HepG2 (cell line): ENCODE measurements at regions not wholly inside any gene's neighbourhood (a gene's known extent, or its start where the extent isn't known, plus 50 kb on each side); places are given as distances from the start of the nearest gene placed in this dataset.

Experiments used
- ATF4 ChIP-seq, 2 experiments: fragments of 450-650 bp in 1 of 2; sonication (generic) in 1 of 2; formaldehyde crosslinking; IDR thresholded peaks; 2 replicates each; pipeline versions ENCODE4 v1.5.0 to v1.8.0; 2020 to 2022; ENCODE audit warnings: mild to moderate bottlenecking in 1 of 2, missing genetic modification reagents in 1 of 2
- DPF2 ChIP-seq: sonication (generic); formaldehyde crosslinking; IDR thresholded peaks from 2 replicates; pipeline ENCODE4 v1.4.0; 2020; ENCODE audit warnings: mild to moderate bottlenecking, low read depth, missing genetic modification reagents, borderline replicate concordance
- FOXM1 ChIP-seq: sonication (generic); formaldehyde crosslinking; IDR thresholded peaks from 2 replicates; pipeline ENCODE4 v1.5.0; 2020; ENCODE audit warnings: missing genetic modification reagents
- GLI4 ChIP-seq: sonication (generic); formaldehyde crosslinking; IDR thresholded peaks from 2 replicates; pipeline ENCODE4 v1.5.1; 2020; ENCODE audit warnings: missing genetic modification reagents, mild to moderate bottlenecking, moderate library complexity, borderline replicate concordance
- GMEB2 ChIP-seq: IDR thresholded peaks from 2 replicates; pipeline ENCODE4 v1.6.1; 2016; ENCODE audit warnings: missing biosample characterization, missing genetic modification reagents, low read depth
- IKZF1 ChIP-seq: fragments of 450-650 bp; IDR thresholded peaks from 2 replicates; pipeline ENCODE4 v1.7.1; 2016
- KLF12 ChIP-seq: sonication (generic); formaldehyde crosslinking; IDR thresholded peaks from 2 replicates; pipeline ENCODE4 v1.4.0; 2020; ENCODE audit warnings: missing genetic modification reagents, borderline replicate concordance
- KLF13 ChIP-seq: sonication (generic); formaldehyde crosslinking; IDR thresholded peaks from 2 replicates; pipeline ENCODE4 v1.4.0; 2020; ENCODE audit warnings: mild to moderate bottlenecking, missing genetic modification reagents
- MIER2 ChIP-seq: IDR thresholded peaks from 2 replicates; pipeline ENCODE4 v1.6.1; 2016; ENCODE audit warnings: missing biosample characterization, missing genetic modification reagents
- MXI1 ChIP-seq: IDR thresholded peaks from 3 replicates; pipeline ENCODE4 v1.6.1; 2012; ENCODE audit warnings: low read depth, low read length, inconsistent platforms, borderline replicate concordance
- SKIL ChIP-seq: sonication (generic); formaldehyde crosslinking; IDR thresholded peaks from 2 replicates; pipeline ENCODE4 v1.8.0; 2022; ENCODE audit warnings: missing genetic modification reagents, mild to moderate bottlenecking, moderate library complexity, borderline replicate concordance
- SMYD3 ChIP-seq: sonication (generic); formaldehyde crosslinking; IDR thresholded peaks from 2 replicates; pipeline ENCODE4 v1.8.1; 2023; ENCODE audit warnings: mild to moderate bottlenecking, missing genetic modification reagents
- SSRP1 ChIP-seq: IDR thresholded peaks from 2 replicates; pipeline ENCODE4 v1.6.1; 2016; ENCODE audit warnings: control low read depth
- TRIM22 ChIP-seq: fragments of 450-650 bp; IDR thresholded peaks from 2 replicates; pipeline ENCODE4 v1.6.1; 2017
- ZBTB10 ChIP-seq: sonication (generic); formaldehyde crosslinking; IDR thresholded peaks from 2 replicates; pipeline ENCODE4 v1.4.0; 2020; ENCODE audit warnings: missing genetic modification reagents, borderline replicate concordance
- ZBTB43 ChIP-seq: sonication (generic); formaldehyde crosslinking; conservative IDR thresholded peaks from 2 replicates; pipeline ENCODE4 v1.4.0; 2020; ENCODE audit warnings: missing genetic modification reagents
- ZMYM3 ChIP-seq: sonication (generic); formaldehyde crosslinking; IDR thresholded peaks from 2 replicates; pipeline ENCODE4 v1.5.1; 2020; ENCODE audit warnings: mild to moderate bottlenecking, missing genetic modification reagents
- ZNF605 ChIP-seq: sonication (generic); formaldehyde crosslinking; IDR thresholded peaks from 2 replicates; pipeline ENCODE4 v1.8.0; 2022; ENCODE audit warnings: mild to moderate bottlenecking, missing genetic modification reagents
- ZSCAN29 ChIP-seq: sonication (generic); formaldehyde crosslinking; conservative IDR thresholded peaks from 2 replicates; pipeline ENCODE4 v1.4.0; 2020; ENCODE audit warnings: mild to moderate bottlenecking, missing genetic modification reagents

- TF ChIP-seq ZBTB43 = no peak
- TF ChIP-seq GLI4 (CRISPR knock-in tag) = no peak
- TF ChIP-seq KLF12 (CRISPR knock-in tag) = no peak
- no peak for TF ChIP-seq SKIL (CRISPR knock-in tag)
- no peak; a peak in 1 of 4 replicates for TF ChIP-seq ATF4 (CRISPR knock-in tag; IDR thresholded peaks at IDR 0.05)
- TF ChIP-seq ZMYM3 (CRISPR knock-in tag) = peak; percentile 29; the same call in 1 of the 2 replicates
- no peak for TF ChIP-seq MIER2 (CRISPR knock-in tag)
- no peak for TF ChIP-seq ZNF605
- TF ChIP-seq ZSCAN29 (CRISPR knock-in tag) = 0 out of 2 replicates have a peak, but pooled peaks have one; percentile 54
- peak; percentile 100 for TF ChIP-seq ZBTB10 (CRISPR knock-in tag)
- no peak for TF ChIP-seq TRIM22
- no peak for TF ChIP-seq SSRP1 (CRISPR knock-in tag)
- TF ChIP-seq DPF2 (CRISPR knock-in tag) = no peak
- no peak for TF ChIP-seq KLF13 (CRISPR knock-in tag)
- no peak for TF ChIP-seq GMEB2 (CRISPR knock-in tag)
- 0 out of 3 replicates have a peak, but pooled peaks have one; percentile 53 for TF ChIP-seq MXI1
- TF ChIP-seq FOXM1 = no peak
- no peak for TF ChIP-seq IKZF1
- no peak for TF ChIP-seq SMYD3 (CRISPR knock-in tag)
Observed at GRCh38 chr15:24878153-24878552, 76.6 kb upstream of the SNRPN start (continued).
